Superior temporal gyrus (tissue), 1 donor: ENCODE measurements at regions not wholly inside any gene's neighbourhood (a gene's known extent, or its start where the extent isn't known, plus 50 kb on each side); places are given as distances from the start of the nearest gene placed in this dataset.
"Not testable (repeated sequence)": the region's sequence is repeated elsewhere in the genome, so short reads cannot be mapped to it uniquely, and the experiment has no call there.

Source experiments
- DNase-seq: peaks from one replicate; pipeline ENCODE4 v3.0.0-alpha.2; 2016; ENCODE audit errors: extremely low spot score

DNA sequence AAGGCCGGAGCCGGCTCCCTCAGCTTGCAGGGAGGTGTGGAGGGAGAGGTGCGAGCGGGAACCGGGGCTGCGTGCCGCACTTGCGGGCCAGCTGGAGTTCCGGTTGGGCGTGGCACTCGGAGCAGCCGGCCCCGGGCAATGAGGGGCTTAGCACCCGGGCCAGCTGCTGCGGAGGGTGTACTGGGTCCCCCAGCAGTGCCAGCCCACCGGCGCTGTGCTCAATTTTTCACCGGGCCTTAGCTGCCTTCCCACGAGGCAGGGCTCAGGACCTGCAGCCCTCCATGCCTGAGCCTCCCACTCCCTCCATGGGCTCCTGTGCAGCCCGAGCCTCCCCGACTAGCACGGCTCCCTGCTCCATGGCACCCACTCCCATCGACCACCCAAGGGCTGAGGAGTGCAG lies 62.2 kb upstream of the ANKRD55 start:
- not testable (repeated sequence) for DNase-seq

DNA sequence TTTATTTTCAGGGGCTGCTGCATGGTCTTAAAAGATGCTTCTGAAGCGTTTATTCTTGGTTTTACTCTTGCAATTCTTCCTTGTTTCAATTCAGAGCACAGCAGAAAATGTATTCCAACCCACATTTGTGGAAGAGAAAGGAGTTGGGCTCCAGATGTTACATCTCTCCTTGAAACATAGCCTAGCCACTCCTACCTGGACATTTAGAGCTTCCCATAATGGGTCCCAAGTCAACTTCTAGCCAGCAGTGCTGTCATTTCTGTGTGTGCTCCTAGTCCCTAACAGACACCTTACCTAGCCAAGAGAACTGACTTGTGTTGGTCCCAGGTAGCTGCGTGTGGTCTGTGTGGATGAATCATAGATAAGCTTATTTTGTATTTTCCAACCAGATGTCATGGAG lies 61.2 kb upstream of the ANKRD55 start:
- DNase-seq, result no peak

DNA sequence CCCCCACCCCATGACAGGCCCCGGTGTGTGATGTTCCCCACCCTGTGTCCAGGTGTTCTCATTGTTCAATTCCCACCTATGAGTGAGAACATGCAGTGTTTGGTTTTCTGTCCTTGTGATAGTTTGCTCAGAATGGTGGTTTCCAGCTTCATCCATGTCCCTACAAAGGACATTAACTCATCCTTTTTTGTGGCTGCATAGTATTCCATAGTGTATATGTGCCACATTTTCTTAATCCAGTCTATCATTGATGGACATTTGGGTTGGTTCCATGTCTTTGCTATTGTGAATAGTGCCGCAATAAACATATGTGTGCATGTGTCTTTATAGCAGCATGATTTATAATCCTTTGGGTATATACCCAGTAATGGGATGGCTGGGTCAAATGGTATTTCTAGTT lies 59.7 kb upstream of the ANKRD55 start:
- not testable (repeated sequence) for DNase-seq

DNA sequence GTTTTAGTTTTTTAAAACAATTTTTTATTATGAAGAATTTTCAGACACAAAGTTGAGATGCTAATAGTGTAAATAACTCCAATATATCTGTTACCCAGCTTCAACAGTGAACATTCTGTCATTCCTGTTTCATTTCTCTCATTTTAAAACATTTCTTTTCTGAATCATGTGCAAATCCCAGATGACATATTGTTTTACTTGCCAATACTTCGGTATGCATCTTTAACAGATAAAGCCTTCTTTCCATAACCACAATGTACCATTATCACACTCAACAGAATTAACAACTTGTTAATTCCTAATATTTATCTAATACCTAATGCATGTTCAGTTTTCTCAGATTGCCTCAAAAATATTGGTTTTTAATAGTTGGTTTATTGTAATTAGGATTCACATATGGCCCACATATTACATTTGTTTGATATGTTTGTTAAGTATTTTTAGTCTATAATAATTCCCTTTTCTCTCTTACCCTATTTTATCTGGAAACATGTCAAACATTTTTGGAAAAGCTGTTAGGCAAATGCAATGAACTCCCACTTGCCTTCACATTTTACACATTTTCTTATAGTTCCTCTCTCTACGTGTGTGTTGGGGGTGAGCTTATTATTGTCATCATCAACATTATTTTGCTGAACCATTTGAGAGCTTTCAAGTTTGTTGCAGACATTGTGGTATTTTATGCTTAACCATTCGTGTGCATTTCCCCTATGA lies 58.7 kb upstream of the ANKRD55 start:
- no peak for DNase-seq

DNA sequence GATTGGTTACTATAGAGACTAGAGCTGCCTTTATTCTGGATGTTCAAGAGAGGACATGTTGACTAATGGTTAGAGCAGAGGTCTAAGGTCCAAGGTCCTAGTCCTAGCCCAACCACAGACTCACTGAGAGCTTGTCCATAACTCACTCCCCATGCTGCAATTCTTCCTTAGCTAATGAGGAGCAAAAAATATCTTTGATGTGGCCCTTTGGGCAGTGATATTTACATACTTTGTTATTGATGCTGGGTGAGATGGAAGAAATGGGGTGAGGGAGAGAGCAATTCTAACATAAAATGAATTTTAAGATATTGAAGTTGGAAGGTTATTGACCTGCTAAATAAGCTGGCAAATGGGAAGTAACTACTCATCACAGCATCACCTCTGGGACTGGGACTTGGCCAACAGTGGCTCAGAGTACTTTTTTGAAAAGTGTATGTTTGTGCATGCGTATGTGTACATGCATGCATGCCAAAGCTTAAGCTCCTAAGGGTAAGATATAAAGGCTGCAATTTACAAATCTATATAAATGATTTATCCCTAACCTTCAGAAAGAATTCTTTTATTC lies 58.0 kb upstream of the ANKRD55 start:
- no peak for DNase-seq

DNA sequence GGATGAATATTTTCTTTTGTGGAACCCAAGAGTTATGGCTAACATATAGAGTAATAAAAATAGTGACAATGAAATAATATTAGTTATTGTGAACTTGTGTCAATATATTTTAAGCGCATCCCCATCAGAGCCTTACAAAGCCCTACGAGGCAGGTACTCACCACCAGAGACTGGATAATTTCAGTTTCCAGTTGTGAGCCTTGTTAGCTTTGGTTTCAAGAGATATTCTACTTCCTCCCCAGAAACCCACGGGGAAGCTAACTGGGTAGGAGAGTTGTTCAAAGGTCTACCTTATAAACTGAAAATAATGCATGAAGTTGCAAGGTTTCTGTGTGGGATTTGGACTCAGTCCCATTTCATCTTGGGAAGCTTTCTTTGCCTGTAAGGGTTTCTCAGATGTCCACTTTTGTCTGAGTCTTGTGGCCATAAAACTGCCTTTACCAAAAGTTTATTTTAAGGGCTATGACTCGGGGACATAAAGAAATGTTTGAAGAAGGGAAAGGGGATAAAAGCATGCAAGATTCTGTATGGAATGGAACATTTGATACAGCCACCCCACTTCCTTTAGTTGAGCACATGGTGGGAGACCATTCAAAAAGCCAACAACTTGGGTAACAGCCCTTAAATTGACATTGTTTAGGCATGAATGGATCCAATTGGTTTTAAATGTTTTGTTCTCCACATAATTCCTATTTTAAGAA lies 57.4 kb upstream of the ANKRD55 start:
- DNase-seq, result no peak

DNA sequence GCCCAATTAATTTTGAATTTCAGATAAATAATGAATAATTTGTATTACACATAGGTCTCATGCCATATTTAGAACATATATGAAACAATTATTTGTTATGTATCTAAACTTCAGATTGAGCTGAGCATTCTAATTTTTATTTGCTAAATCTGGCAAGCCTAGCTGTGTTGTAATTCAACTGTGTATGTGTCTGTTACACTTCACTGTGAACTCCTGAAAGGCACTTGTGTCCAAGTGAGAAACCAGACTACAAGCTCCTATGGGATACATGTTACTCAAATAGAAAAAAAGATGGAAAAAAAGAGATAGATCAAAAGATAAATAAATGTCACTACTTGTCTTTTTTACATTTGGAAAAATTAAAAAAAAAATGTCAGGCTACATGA lies 56.5 kb upstream of the ANKRD55 start:
- no peak for DNase-seq

DNA sequence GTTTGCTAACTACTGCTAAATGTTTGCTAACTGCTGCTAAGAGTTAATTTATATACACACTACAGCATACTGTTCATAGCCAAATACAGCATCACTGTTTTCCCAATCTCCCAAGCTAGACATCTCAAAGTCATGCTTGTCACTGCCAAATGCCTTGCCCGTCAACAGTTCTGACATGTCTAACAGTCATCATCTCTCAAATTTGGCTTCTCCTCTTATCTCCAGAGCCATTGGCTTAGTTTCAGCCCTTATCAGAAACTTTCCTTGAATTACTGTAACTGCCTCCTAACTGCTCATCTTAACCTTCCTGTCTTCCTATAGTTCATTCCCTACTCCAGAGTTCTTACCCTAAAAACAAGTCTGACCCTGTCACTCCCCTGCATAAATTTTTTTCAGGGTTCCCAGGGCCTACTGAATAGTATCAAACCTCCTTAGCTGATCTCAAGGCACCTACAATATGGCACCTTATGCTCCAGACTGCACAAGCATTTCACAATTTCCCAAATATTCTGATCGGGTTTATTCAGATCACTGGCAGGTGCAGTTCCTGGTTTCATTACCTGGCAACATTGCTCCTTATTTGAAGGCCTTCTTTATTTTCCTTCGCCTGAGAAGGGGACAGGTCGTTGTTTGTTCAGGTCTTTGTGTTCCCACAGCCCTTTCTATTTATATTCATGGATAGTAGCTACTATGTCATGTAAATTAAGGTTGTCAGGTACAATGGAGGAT lies 55.9 kb upstream of the ANKRD55 start:
- DNase-seq, result no peak

DNA sequence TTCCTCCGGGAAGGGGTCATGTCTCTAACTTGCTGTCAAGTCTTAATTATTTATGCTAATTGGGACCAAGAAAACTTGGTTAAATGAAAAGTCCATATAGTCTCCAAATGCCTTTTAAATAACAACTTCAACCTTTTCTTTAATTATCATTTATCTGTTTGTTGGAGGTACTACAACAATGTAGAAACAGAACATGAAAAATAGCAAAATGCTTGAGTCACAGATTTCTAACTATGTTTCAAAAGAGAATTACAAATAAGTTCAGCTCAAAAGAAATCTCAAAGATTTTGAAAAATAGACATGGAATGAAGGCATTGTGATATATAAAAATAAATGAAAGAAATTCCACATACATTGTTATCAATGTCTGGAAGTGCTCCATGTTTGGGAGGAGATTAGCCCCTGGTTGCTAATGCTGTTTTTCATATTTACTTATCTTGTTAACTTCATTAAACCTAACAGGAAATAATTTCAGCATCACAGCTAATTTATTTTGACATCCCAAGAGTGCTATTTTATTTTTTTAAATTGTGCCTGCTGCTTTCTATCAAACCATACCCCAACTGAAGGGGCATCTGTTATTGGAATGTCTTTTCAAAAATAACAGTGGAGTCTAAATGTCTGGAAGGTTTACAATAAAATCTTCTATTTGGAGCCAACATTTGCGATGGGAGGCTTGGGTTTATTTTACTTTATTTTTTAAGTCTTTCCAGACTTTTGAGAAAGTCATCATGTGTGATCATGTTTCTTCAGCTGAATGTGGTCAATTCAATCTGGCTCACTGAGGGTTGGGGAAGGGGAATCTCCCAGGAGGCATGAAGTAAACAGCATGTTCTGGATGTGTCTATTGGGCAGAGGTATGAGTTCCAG lies 53.1 kb upstream of the ANKRD55 start:
- no peak for DNase-seq

DNA sequence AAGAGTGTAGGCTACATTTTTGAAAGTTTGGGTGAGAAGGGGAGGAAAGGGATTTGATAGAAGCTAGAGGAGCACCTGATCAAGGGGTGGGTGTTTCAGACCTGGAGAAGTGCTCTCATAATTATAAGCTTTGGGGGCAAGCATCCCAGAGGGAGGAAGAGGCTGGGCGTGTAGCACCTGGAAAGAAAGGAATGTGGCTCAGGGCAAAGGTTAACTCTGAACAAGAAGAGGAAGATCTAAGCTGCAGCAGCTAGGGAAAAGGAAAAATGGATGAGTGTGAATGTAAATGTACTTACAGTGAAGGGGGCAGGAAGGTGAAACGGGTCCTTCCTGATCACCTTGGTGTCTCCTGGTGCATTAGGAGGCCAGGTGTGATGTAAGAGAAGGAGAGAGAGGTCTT lies 49.8 kb upstream of the ANKRD55 start:
- DNase-seq, result no peak
